Lower leg skin (tissue), 3 donors: ENCODE measurements at regions not wholly inside any gene's neighbourhood (a gene's known extent, or its start where the extent isn't known, plus 50 kb on each side); places are given as distances from the start of the nearest gene placed in this dataset.

Experiments used
- CTCF ChIP-seq, 3 donors: fragments of 450-650 bp; IDR thresholded peaks; one replicate each; pipeline ENCODE4 v1.5.1; 2016; ENCODE audit warnings: antibody characterized with exemption in 3 of 3, mild to moderate bottlenecking in 3 of 3, moderate library complexity in 2 of 3
- POLR2A ChIP-seq, 2 donors: fragments of 450-650 bp; IDR thresholded peaks; one replicate each; pipeline ENCODE4 v1.6.1; 2016 to 2017; ENCODE audit warnings: antibody characterized with exemption in 2 of 2, mild to moderate bottlenecking in 1 of 2, moderate library complexity in 1 of 2

DNA sequence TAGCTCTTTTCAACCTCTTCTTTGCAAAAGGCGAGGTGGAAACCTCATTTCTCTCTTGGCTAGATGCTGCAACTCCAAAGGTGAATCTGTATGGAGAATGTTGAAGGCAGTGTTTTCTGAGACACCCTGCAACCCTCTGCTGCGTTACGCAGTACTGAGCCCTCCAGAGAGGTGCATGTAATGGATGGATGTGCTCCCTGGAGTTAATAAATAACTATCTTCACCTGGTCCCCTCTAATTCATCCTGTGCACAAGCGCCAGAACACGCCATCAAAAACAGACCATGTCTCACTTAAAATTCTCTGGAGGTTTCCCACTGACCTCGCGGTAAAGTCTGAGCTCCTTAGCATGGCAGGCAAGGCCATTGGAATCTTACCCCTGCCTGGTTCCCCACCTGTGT, 234.4 kb upstream of the PWP1 start:
- TF ChIP-seq POLR2A (IDR thresholded peaks at IDR 0.05) (no peak), CTCF (IDR thresholded peaks at IDR 0.05) (no peak)
